ENCODE measurements at regions not wholly inside any gene's neighbourhood (a gene's known extent, or its start where the extent isn't known, plus 50 kb on each side); places are given as distances from the start of the nearest gene placed in this dataset.

GRCh38 chr12:107963635-107964034 lies 165.5 kb upstream of the WSCD2 start:
- Histone ChIP-seq H3K9me3 (ENCODE audit: control insufficient read depth in 2 of 2, low read length in 2 of 2) (no peaks in the 10 kb centered on the region), H3K4me3 (ENCODE audit: low read length in 2 of 2) (no peak overlapping the region), H3K4me1 (ENCODE audit: control insufficient read depth in 2 of 2, insufficient read depth in 2 of 2, low read length in 2 of 2) (no peaks in the 10 kb centered on the region), H3K27me3 (ENCODE audit: control insufficient read depth in 2 of 2, insufficient read depth in 2 of 2, low read length in 2 of 2) (no peaks in the 10 kb centered on the region), H3K9ac (ENCODE audit: low read depth in 1 of 2, low read length in 2 of 2) (no peak overlapping the region), H3K36me3 (ENCODE audit: control insufficient read depth in 2 of 2, insufficient read depth in 2 of 2, low read length in 2 of 2) (no peaks in the 10 kb centered on the region), H3K27ac (ENCODE audit: low read depth in 2 of 2, low read length in 2 of 2) (no peak overlapping the region)

GRCh38 chr12:107967170-107967569 lies 161.9 kb upstream of the WSCD2 start:
- no peaks in the 10 kb centered on the region for H3K27me3 ChIP-seq (ENCODE audit: control insufficient read depth in 2 of 2, insufficient read depth in 2 of 2, low read length in 2 of 2)

GRCh38 chr12:107973950-107974349 lies 155.1 kb upstream of the WSCD2 start:
- H3K9me3 ChIP-seq (ENCODE audit: control insufficient read depth in 2 of 2, low read length in 2 of 2), result no peaks in the 10 kb centered on the region
- H3K27me3 ChIP-seq (ENCODE audit: control insufficient read depth in 2 of 2, insufficient read depth in 2 of 2, low read length in 2 of 2), result no peaks in the 10 kb centered on the region
- H3K9ac ChIP-seq (ENCODE audit: low read depth in 1 of 2, low read length in 2 of 2), result no peak overlapping the region
- no peaks in the 10 kb centered on the region for H3K4me1 ChIP-seq (ENCODE audit: control insufficient read depth in 2 of 2, insufficient read depth in 2 of 2, low read length in 2 of 2)
- no peaks in the 10 kb centered on the region for H3K36me3 ChIP-seq (ENCODE audit: control insufficient read depth in 2 of 2, insufficient read depth in 2 of 2, low read length in 2 of 2)
- H3K4me3 ChIP-seq (ENCODE audit: low read length in 2 of 2), result no peak overlapping the region
- H3K27ac ChIP-seq (ENCODE audit: low read depth in 2 of 2, low read length in 2 of 2), result no peak overlapping the region

More at GRCh38 chr12:107967170-107967569, 161.9 kb upstream of the WSCD2 start:
- Histone ChIP-seq H3K4me3 (ENCODE audit: low read length in 2 of 2) (no peak overlapping the region), H3K9me3 (ENCODE audit: control insufficient read depth in 2 of 2, low read length in 2 of 2) (no peaks in the 10 kb centered on the region), H3K9ac (ENCODE audit: low read depth in 1 of 2, low read length in 2 of 2) (no peak overlapping the region), H3K36me3 (ENCODE audit: control insufficient read depth in 2 of 2, insufficient read depth in 2 of 2, low read length in 2 of 2) (no peaks in the 10 kb centered on the region), H3K27ac (ENCODE audit: low read depth in 2 of 2, low read length in 2 of 2) (no peak overlapping the region), H3K4me1 (ENCODE audit: control insufficient read depth in 2 of 2, insufficient read depth in 2 of 2, low read length in 2 of 2) (no peaks in the 10 kb centered on the region)

GRCh38 chr12:107976331-107976730 lies 152.8 kb upstream of the WSCD2 start:
- Histone ChIP-seq H3K9ac (ENCODE audit: low read depth in 1 of 2, low read length in 2 of 2) (no peak overlapping the region), H3K4me1 (ENCODE audit: control insufficient read depth in 2 of 2, insufficient read depth in 2 of 2, low read length in 2 of 2) (no peaks in the 10 kb centered on the region), H3K9me3 (ENCODE audit: control insufficient read depth in 2 of 2, low read length in 2 of 2) (no peaks in the 10 kb centered on the region), H3K27ac (ENCODE audit: low read depth in 2 of 2, low read length in 2 of 2) (no peak overlapping the region), H3K4me3 (ENCODE audit: low read length in 2 of 2) (no peak overlapping the region), H3K36me3 (ENCODE audit: control insufficient read depth in 2 of 2, insufficient read depth in 2 of 2, low read length in 2 of 2) (no peaks in the 10 kb centered on the region), H3K27me3 (ENCODE audit: control insufficient read depth in 2 of 2, insufficient read depth in 2 of 2, low read length in 2 of 2) (no peaks in the 10 kb centered on the region)

- Histone ChIP-seq H3K27me3 (ENCODE audit: control insufficient read depth in 2 of 2, insufficient read depth in 2 of 2, low read length in 2 of 2) (no peaks in the 10 kb centered on the region), H3K4me1 (ENCODE audit: control insufficient read depth in 2 of 2, insufficient read depth in 2 of 2, low read length in 2 of 2) (no peaks in the 10 kb centered on the region), H3K9me3 (ENCODE audit: control insufficient read depth in 2 of 2, low read length in 2 of 2) (no peaks in the 10 kb centered on the region), H3K9ac (ENCODE audit: low read depth in 1 of 2, low read length in 2 of 2) (no peak overlapping the region), H3K27ac (ENCODE audit: low read depth in 2 of 2, low read length in 2 of 2) (no peak overlapping the region), H3K36me3 (ENCODE audit: control insufficient read depth in 2 of 2, insufficient read depth in 2 of 2, low read length in 2 of 2) (no peaks in the 10 kb centered on the region), H3K4me3 (ENCODE audit: low read length in 2 of 2) (no peak overlapping the region)
These were observed 150.9 kb upstream of the WSCD2 start for GRCh38 chr12:107978201-107978600.

- Histone ChIP-seq H3K4me1 (ENCODE audit: control insufficient read depth in 2 of 2, insufficient read depth in 2 of 2, low read length in 2 of 2) (no peaks in the 10 kb centered on the region), H3K27ac (ENCODE audit: low read depth in 2 of 2, low read length in 2 of 2) (no peak overlapping the region), H3K9me3 (ENCODE audit: control insufficient read depth in 2 of 2, low read length in 2 of 2) (no peaks in the 10 kb centered on the region), H3K36me3 (ENCODE audit: control insufficient read depth in 2 of 2, insufficient read depth in 2 of 2, low read length in 2 of 2) (no peaks in the 10 kb centered on the region), H3K4me3 (ENCODE audit: low read length in 2 of 2) (no peak overlapping the region), H3K27me3 (ENCODE audit: control insufficient read depth in 2 of 2, insufficient read depth in 2 of 2, low read length in 2 of 2) (no peaks in the 10 kb centered on the region), H3K9ac (ENCODE audit: low read depth in 1 of 2, low read length in 2 of 2) (no peak overlapping the region)
These were observed 150.4 kb upstream of the WSCD2 start for GRCh38 chr12:107978641-107979040.

- no peaks in the 10 kb centered on the region for H3K4me1 ChIP-seq (ENCODE audit: control insufficient read depth in 2 of 2, insufficient read depth in 2 of 2, low read length in 2 of 2)
- no peak overlapping the region for H3K9ac ChIP-seq (ENCODE audit: low read depth in 1 of 2, low read length in 2 of 2)
- no peak overlapping the region for H3K4me3 ChIP-seq (ENCODE audit: low read length in 2 of 2)
- H3K36me3 ChIP-seq (ENCODE audit: control insufficient read depth in 2 of 2, insufficient read depth in 2 of 2, low read length in 2 of 2), result no peaks in the 10 kb centered on the region
- H3K27me3 ChIP-seq (ENCODE audit: control insufficient read depth in 2 of 2, insufficient read depth in 2 of 2, low read length in 2 of 2), result no peaks in the 10 kb centered on the region
- H3K9me3 ChIP-seq (ENCODE audit: control insufficient read depth in 2 of 2, low read length in 2 of 2), result no peaks in the 10 kb centered on the region
- no peak overlapping the region for H3K27ac ChIP-seq (ENCODE audit: low read depth in 2 of 2, low read length in 2 of 2)
These were observed 145.2 kb upstream of the WSCD2 start for GRCh38 chr12:107983756-107984472.

- H3K9ac ChIP-seq (ENCODE audit: low read depth in 1 of 2, low read length in 2 of 2), result no peak overlapping the region
- H3K36me3 ChIP-seq (ENCODE audit: control insufficient read depth in 2 of 2, insufficient read depth in 2 of 2, low read length in 2 of 2), result no peaks in the 10 kb centered on the region
- no peak overlapping the region for H3K4me3 ChIP-seq (ENCODE audit: low read length in 2 of 2)
- H3K4me1 ChIP-seq (ENCODE audit: control insufficient read depth in 2 of 2, insufficient read depth in 2 of 2, low read length in 2 of 2), result no peaks in the 10 kb centered on the region
- no peak overlapping the region for H3K27ac ChIP-seq (ENCODE audit: low read depth in 2 of 2, low read length in 2 of 2)
- no peaks in the 10 kb centered on the region for H3K27me3 ChIP-seq (ENCODE audit: control insufficient read depth in 2 of 2, insufficient read depth in 2 of 2, low read length in 2 of 2)
- no peaks in the 10 kb centered on the region for H3K9me3 ChIP-seq (ENCODE audit: control insufficient read depth in 2 of 2, low read length in 2 of 2)
These were observed 144.1 kb upstream of the WSCD2 start for GRCh38 chr12:107984973-107985372.

- H3K36me3 ChIP-seq (ENCODE audit: control insufficient read depth in 2 of 2, insufficient read depth in 2 of 2, low read length in 2 of 2), result no peaks in the 10 kb centered on the region
- no peak overlapping the region for H3K27ac ChIP-seq (ENCODE audit: low read depth in 2 of 2, low read length in 2 of 2)
- H3K9ac ChIP-seq (ENCODE audit: low read depth in 1 of 2, low read length in 2 of 2), result no peak overlapping the region
- H3K9me3 ChIP-seq (ENCODE audit: control insufficient read depth in 2 of 2, low read length in 2 of 2), result no peaks in the 10 kb centered on the region
- H3K4me3 ChIP-seq (ENCODE audit: low read length in 2 of 2), result no peak overlapping the region
- H3K27me3 ChIP-seq (ENCODE audit: control insufficient read depth in 2 of 2, insufficient read depth in 2 of 2, low read length in 2 of 2), result no peaks in the 10 kb centered on the region
- H3K4me1 ChIP-seq (ENCODE audit: control insufficient read depth in 2 of 2, insufficient read depth in 2 of 2, low read length in 2 of 2), result no peaks in the 10 kb centered on the region
These were observed 142.9 kb upstream of the WSCD2 start for GRCh38 chr12:107986183-107986582.

GRCh38 chr12:107990325-107990724 lies 138.8 kb upstream of the WSCD2 start:
- H3K9me3 ChIP-seq (ENCODE audit: control insufficient read depth in 2 of 2, low read length in 2 of 2), result no peaks in the 10 kb centered on the region
- H3K27me3 ChIP-seq (ENCODE audit: control insufficient read depth in 2 of 2, insufficient read depth in 2 of 2, low read length in 2 of 2), result no peaks in the 10 kb centered on the region
- H3K4me1 ChIP-seq (ENCODE audit: control insufficient read depth in 2 of 2, insufficient read depth in 2 of 2, low read length in 2 of 2), result no peaks in the 10 kb centered on the region
- H3K9ac ChIP-seq (ENCODE audit: low read depth in 1 of 2, low read length in 2 of 2), result no peak overlapping the region
- no peak overlapping the region for H3K4me3 ChIP-seq (ENCODE audit: low read length in 2 of 2)
- H3K27ac ChIP-seq (ENCODE audit: low read depth in 2 of 2, low read length in 2 of 2), result no peak overlapping the region
- H3K36me3 ChIP-seq (ENCODE audit: control insufficient read depth in 2 of 2, insufficient read depth in 2 of 2, low read length in 2 of 2), result no peaks in the 10 kb centered on the region

Measured in mucosa of rectum (tissue), 2 donors.